AG09319 (cell line): ENCODE measurements at regions not wholly inside any gene's neighbourhood (a gene's known extent, or its start where the extent isn't known, plus 50 kb on each side); places are given as distances from the start of the nearest gene placed in this dataset.

Source experiments
- DNase-seq: peaks from one replicate; pipeline ENCODE4 v3.0.0-alpha.2; 2010; ENCODE audit warnings: low read depth; ENCODE audit errors: extremely low read depth
- CTCF ChIP-seq: IDR thresholded peaks from 2 replicates; pipeline ENCODE4 v1.5.1; 2011; ENCODE audit warnings: low read depth, mild to moderate bottlenecking, inconsistent platforms, low read length, moderate library complexity

DNA sequence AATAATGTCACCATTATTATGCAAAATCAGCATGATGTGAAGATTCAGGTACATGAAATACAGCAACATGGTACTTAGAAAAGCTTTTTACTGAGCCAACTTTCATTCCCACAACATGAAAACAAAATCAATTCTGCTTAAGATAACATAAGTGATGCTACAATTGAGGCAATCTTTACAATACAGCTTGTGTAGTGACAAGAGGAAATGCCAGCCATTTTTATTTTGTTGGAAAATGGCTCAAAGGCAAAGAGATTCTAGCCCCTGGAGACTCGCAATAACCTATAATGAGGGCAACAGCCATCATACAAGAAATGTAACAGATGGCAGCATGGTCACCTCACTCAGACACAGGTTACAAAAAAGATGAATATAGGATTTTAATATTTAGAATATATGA lies 560.4 kb downstream of the SPOCK3 start:
- TF ChIP-seq CTCF: no peak
- no peak for DNase-seq

DNA sequence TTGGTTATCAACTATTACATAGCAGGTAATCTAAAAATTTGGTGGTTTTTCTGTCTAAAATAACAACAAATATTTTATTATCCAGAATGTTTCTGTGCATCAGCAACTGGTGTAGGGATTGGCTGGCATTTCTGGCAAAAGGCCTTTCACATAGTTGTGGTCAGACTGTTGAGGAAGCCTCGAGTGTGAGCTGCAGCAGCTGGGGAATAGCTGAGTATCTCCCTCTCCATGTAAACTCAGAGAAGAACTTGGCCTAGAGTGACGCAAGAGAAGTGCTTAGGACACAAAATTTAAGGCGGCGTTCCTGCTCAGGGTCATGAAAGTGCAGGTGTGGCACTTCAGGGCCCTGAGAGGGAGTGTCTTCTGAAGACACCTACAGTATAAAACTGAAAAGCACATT lies 558.9 kb downstream of the SPOCK3 start:
- TF ChIP-seq CTCF: no peak
- DNase-seq: no peak

- no peak for DNase-seq
- TF ChIP-seq CTCF: no peak
These were observed 553.5 kb downstream of the SPOCK3 start for GRCh38 chr4:166680796-166681195.

DNA sequence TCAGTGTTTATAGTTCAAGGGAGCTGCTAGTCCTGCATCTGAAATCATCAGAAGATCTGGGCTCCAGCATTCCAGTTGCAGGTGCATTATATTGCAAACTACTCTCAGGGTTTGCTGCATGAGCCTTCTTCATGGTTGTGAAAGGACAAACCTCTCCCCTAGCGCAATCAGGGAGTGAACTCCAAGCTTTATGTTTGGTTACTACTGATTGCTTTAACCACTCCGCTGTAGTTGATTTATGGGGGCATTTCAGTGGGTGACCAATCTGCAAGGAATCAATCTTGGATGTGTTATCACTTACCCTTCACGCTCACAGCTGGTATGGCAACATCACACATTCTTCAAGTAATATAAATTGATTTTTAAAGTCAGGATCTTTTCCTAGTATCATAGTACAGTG lies 552.1 kb downstream of the SPOCK3 start:
- TF ChIP-seq CTCF: no peak
- no peak for DNase-seq
